ENCODE measurements at regions not wholly inside any gene's neighbourhood (a gene's known extent, or its start where the extent isn't known, plus 50 kb on each side); places are given as distances from the start of the nearest gene placed in this dataset.

GRCh38 chr14:54046250-54046649 is 89.6 kb upstream of the BMP4 start:
- Histone ChIP-seq H3K4me3 (replicated peaks in 1 of 3; ENCODE audit: low read depth in 2 of 3, low read length in 3 of 3) (no peak overlapping the region), H2AFZ (ENCODE audit: insufficient read depth, low read depth, low read length, poor library complexity, severe bottlenecking) (no peak overlapping the region), H4K20me1 (ENCODE audit: insufficient read depth, low read length) (no peaks in the 10 kb centered on the region), H3K4me2 (replicated peaks; ENCODE audit: extremely low read depth, low read length, poor library complexity, severe bottlenecking) (no peak overlapping the region), H3K27ac (ENCODE audit: low read depth in 1 of 2, low read length in 2 of 2) (no peak overlapping the region), H3K9ac (ENCODE audit: insufficient read depth, low read length, poor library complexity, severe bottlenecking) (no peak overlapping the region), H3K79me2 (ENCODE audit: insufficient read depth, low read length) (no peaks in the 10 kb centered on the region), H3K9me3 (replicated peaks in 1 of 2; ENCODE audit: control insufficient read depth in 1 of 2, insufficient read depth in 1 of 2, low read length in 2 of 2) (peaks cover 0 to 7% of the 10 kb centered on the region in 2 donors), H3K4me1 (ENCODE audit: control insufficient read depth in 1 of 2, insufficient read depth in 2 of 2, low read length in 2 of 2) (peaks cover 4 to 8% of the 10 kb centered on the region in 2 donors), H3K36me3 (replicated peaks in 1 of 2; ENCODE audit: control insufficient read depth in 1 of 2, insufficient read depth in 2 of 2, low read length in 2 of 2) (no peaks in the 10 kb centered on the region), H3K27me3 (ENCODE audit: control insufficient read depth in 2 of 2, insufficient read depth in 2 of 2, low read length in 2 of 2) (no peaks in the 10 kb centered on the region)
- WGBS (ENCODE audit: insufficient coverage) = no CpG with 5 or more reads among the region's 3 CpGs
- TF ChIP-seq CTCF (IDR thresholded peaks at IDR 0.05) = no peak
- intact Hi-C loops (cut with micrococcal nuclease) = no loop called here
- H3K36me3 Mint-ChIP-seq = no peaks in the 10 kb centered on the region
- no peak overlapping the region for H3K4me3 Mint-ChIP-seq
- no peak overlapping the region for H3K27ac Mint-ChIP-seq
- no peak for DNase-seq
- peaks cover 8% of the 10 kb centered on the region for H3K4me1 Mint-ChIP-seq
- H3K9me3 Mint-ChIP-seq = peaks cover 0 to 4% (median 2%) of the 10 kb centered on the region in 7 donors
- H3K27me3 Mint-ChIP-seq (ENCODE audit: low read depth in 3 of 3) = no peaks in the 10 kb centered on the region

- no peaks in the 10 kb centered on the region for H3K79me2 ChIP-seq (ENCODE audit: insufficient read depth, low read length)
- H3K4me2 ChIP-seq (replicated peaks; ENCODE audit: extremely low read depth, low read length, poor library complexity, severe bottlenecking) = no peak overlapping the region
- intact Hi-C loops (cut with micrococcal nuclease) = no loop called here
- peak overlapping the region in 1 of 2 donors; percentile 43 for H3K27ac ChIP-seq (ENCODE audit: low read depth in 1 of 2, low read length in 2 of 2)
- Mint-ChIP-seq H3K4me1 (peaks cover 8% of the 10 kb centered on the region), H3K9me3 (peaks cover 0 to 4% (median 2%) of the 10 kb centered on the region in 7 donors), H3K27ac (peak overlapping the region in 4 of 7 donors; percentile 19 to 84 (median 24)), H3K36me3 (no peaks in the 10 kb centered on the region), H3K4me3 (no peak overlapping the region), H3K27me3 (ENCODE audit: low read depth in 3 of 3) (peaks cover 0 to 2% (median 0%) of the 10 kb centered on the region in 3 donors)
- H2AFZ ChIP-seq (ENCODE audit: insufficient read depth, low read depth, low read length, poor library complexity, severe bottlenecking) = no peak overlapping the region
- no peak for DNase-seq
- no peaks in the 10 kb centered on the region for H3K36me3 ChIP-seq (replicated peaks in 1 of 2; ENCODE audit: control insufficient read depth in 1 of 2, insufficient read depth in 2 of 2, low read length in 2 of 2)
- WGBS (ENCODE audit: insufficient coverage) = 79% methylated on average over 4 of the region's 5 CpGs
- no peak overlapping the region for H3K4me3 ChIP-seq (replicated peaks in 1 of 3; ENCODE audit: low read depth in 2 of 3, low read length in 3 of 3)
- peaks cover 4 to 8% of the 10 kb centered on the region in 2 donors for H3K4me1 ChIP-seq (ENCODE audit: control insufficient read depth in 1 of 2, insufficient read depth in 2 of 2, low read length in 2 of 2)
- no peak overlapping the region for H3K9ac ChIP-seq (ENCODE audit: insufficient read depth, low read length, poor library complexity, severe bottlenecking)
- H3K27me3 ChIP-seq (ENCODE audit: control insufficient read depth in 2 of 2, insufficient read depth in 2 of 2, low read length in 2 of 2) = no peaks in the 10 kb centered on the region
- peaks cover 0 to 7% of the 10 kb centered on the region in 2 donors for H3K9me3 ChIP-seq (replicated peaks in 1 of 2; ENCODE audit: control insufficient read depth in 1 of 2, insufficient read depth in 1 of 2, low read length in 2 of 2)
- no peaks in the 10 kb centered on the region for H4K20me1 ChIP-seq (ENCODE audit: insufficient read depth, low read length)
- TF ChIP-seq CTCF (IDR thresholded peaks at IDR 0.05) = no peak
Observed at GRCh38 chr14:54047645-54048308, 91.2 kb upstream of the BMP4 start.

Measured in CD14-positive monocyte (primary cell).